HG03280 (cell line): ENCODE measurements at regions not wholly inside any gene's neighbourhood (a gene's known extent, or its start where the extent isn't known, plus 50 kb on each side); places are given as distances from the start of the nearest gene placed in this dataset.

Source experiments
- ATAC-seq: cut with Tn5 transposase; IDR thresholded peaks from one replicate; pipeline ENCODE4 v1.9.1; 2021; ENCODE audit warnings: mild to moderate bottlenecking, moderate library complexity; ENCODE audit not compliant: unreplicated experiment

GRCh38 chr5:57824623-57825022 is 342.0 kb upstream of the ACTBL2 start:
- ATAC-seq = no peak

GRCh38 chr5:57824047-57824446 is 341.4 kb upstream of the ACTBL2 start:
- no peak for ATAC-seq

- no peak for ATAC-seq
These were observed 340.0 kb upstream of the ACTBL2 start for GRCh38 chr5:57822651-57823050.

GRCh38 chr5:57818397-57818796 is 335.8 kb upstream of the ACTBL2 start:
- ATAC-seq = no peak

GRCh38 chr5:57817924-57818323 is 335.3 kb upstream of the ACTBL2 start:
- no peak for ATAC-seq

GRCh38 chr5:57817001-57817453 is 334.4 kb upstream of the ACTBL2 start:
- no peak for ATAC-seq

GRCh38 chr5:57816108-57816507 is 333.5 kb upstream of the ACTBL2 start:
- ATAC-seq = no peak

GRCh38 chr5:57805732-57806131 is 323.1 kb upstream of the ACTBL2 start:
- ATAC-seq = no peak

- no peak for ATAC-seq
These were observed 322.6 kb upstream of the ACTBL2 start for GRCh38 chr5:57805170-57805569.

GRCh38 chr5:57804505-57804904 is 321.9 kb upstream of the ACTBL2 start:
- ATAC-seq = no peak

GRCh38 chr5:57804007-57804444 is 321.4 kb upstream of the ACTBL2 start:
- no peak for ATAC-seq

- no peak for ATAC-seq
These were observed 319.5 kb upstream of the ACTBL2 start for GRCh38 chr5:57802131-57802530.

- ATAC-seq = no peak
These were observed 312.6 kb upstream of the ACTBL2 start for GRCh38 chr5:57795203-57795602.

GRCh38 chr5:57791875-57792274 is 309.3 kb upstream of the ACTBL2 start:
- ATAC-seq = no peak

- ATAC-seq = no peak
These were observed 303.3 kb upstream of the ACTBL2 start for GRCh38 chr5:57785946-57786345.

- no peak for ATAC-seq
These were observed 301.5 kb upstream of the ACTBL2 start for GRCh38 chr5:57784121-57784520.

- ATAC-seq = no peak
These were observed 301.1 kb upstream of the ACTBL2 start for GRCh38 chr5:57783693-57784092.

GRCh38 chr5:57780961-57781325 is 298.3 kb upstream of the ACTBL2 start:
- no peak for ATAC-seq

GRCh38 chr5:57780306-57780960 is 297.8 kb upstream of the ACTBL2 start:
- no peak for ATAC-seq

GRCh38 chr5:57779383-57780223 is 297.0 kb upstream of the ACTBL2 start:
- ATAC-seq = no peak

GRCh38 chr5:57778501-57779091 is 296.0 kb upstream of the ACTBL2 start:
- no peak for ATAC-seq

- ATAC-seq = no peak
These were observed 294.6 kb upstream of the ACTBL2 start for GRCh38 chr5:57777174-57777581.
